ENCODE measurements at regions not wholly inside any gene's neighbourhood (a gene's known extent, or its start where the extent isn't known, plus 50 kb on each side); places are given as distances from the start of the nearest gene placed in this dataset.

GRCh38 chr5:3068401-3068800, 316.9 kb upstream of the IRX2 start:
- TF ChIP-seq CTCF (conservative IDR thresholded peaks at IDR 0.05) (no peak), EZH2 (IDR thresholded peaks at IDR 0.05; ENCODE audit: low read depth) (no peak)
